ENCODE measurements at regions not wholly inside any gene's neighbourhood (a gene's known extent, or its start where the extent isn't known, plus 50 kb on each side); places are given as distances from the start of the nearest gene placed in this dataset.
"Not testable (repeated sequence)": the region's sequence is repeated elsewhere in the genome, so short reads cannot be mapped to it uniquely, and the experiment has no call there.

DNA sequence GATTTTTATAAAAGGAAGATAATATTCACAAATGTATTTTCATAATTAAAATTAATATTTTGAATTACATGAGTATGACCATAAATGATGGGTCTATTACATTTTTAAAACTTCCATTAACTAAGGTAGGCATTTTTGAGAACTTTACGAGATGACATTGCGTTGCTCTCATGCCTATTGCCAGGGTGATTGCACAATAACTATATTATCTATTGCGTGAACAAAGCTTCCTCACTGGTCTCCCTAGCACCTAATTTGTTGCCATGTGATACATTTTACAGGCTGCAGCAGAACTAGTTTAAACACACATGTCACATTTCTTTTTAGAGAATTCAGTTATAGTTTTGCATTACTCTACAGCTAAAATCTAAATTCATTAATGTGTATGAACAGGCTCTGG is 289.7 kb upstream of the GRID2 start:
- no peak for FAIRE-seq

DNA sequence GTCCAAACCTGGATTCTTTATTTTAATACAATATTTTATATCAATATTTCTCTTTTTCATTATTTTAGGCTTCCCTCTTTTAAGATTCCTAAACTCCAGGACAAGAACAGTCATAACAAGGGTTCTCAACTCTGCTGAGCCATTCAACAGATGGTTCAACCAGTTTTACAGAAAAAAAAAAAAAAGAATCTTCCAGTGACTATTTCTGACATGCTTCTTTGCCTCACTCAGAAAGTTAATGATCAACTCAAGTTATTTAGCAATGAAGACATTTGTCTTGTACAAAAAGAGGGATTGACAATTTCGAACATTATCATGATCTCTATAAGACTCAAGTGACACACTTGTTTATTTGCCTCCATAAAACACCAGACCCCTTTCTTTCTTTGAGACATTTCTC is 282.6 kb upstream of the GRID2 start:
- FAIRE-seq: no peak

DNA sequence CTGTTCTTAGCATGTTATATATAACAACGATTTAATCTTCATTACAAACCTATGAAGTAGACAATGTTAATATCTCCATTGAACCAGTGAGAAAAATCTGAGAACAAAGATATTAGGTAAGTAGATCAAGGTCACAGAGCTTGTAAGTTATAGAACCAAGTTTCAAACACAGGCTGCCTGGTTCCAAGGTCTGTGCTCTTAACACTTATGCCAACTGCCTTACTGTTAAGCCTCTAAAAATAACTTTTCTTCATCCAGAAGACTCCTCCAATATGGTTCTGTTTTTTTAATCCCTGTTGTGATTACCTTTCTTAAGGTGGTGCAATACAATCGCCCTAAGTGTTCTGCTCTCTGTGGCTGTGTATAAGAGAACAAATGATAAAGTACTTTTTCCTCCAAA is 282.0 kb upstream of the GRID2 start:
- no peak for FAIRE-seq

DNA sequence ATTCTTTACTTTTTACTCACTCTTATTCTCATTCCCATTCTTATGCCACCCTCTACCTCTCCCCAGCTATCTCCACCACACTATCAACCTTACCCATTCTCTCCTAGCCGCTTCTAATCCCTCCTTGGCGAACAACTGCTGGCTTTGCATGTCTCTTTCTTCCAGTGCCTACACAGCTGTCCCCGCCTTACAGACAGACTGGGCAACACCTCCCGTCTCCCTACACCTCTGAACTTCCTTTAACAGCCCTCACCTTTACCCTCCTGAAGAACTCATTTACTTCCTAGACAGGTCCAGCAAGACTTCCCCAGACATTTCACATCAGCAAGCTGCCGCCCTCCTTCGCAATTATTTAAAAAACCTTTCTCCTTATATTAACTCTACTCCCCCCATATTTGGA is 274.9 kb upstream of the GRID2 start:
- FAIRE-seq: not testable (repeated sequence)

DNA sequence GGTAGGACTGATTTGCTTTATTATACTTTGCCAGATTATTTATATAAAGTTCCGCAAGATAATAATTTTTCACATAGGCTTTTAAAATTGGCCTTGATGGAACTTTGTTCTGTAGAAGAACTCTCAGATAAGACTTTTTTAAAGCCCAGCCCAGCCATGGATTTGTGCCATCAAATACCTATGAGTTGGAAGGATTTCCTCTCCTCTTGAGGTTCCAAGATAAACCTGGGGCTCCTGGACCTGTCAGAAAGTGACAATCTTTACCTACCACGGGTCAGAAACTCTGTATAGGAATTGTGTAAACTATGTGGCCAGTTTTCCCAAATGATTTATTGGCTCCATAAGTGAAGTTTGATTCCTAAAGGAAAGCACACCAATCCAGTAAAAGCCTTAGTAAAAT is 271.9 kb upstream of the GRID2 start:
- no peak for FAIRE-seq

DNA sequence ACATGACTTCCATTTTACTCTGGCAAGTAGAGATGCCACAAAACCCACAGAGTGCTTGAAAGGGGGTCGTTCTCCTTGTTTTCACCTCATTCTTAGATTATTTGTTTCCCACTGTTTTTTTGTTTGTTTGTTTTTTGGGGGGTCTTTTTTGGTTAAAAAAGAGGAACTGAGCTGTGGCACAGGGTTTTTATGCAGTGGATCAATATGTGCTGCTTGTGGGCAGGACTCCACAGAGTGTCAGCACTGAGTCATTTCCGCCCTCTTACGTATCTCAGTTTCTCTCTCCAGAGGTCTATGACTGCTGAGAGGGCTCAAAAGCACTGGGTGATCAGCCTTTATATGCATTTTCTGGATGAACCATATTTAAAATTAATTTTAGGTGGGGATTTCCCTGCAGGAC is 268.1 kb upstream of the GRID2 start:
- no peak for FAIRE-seq

DNA sequence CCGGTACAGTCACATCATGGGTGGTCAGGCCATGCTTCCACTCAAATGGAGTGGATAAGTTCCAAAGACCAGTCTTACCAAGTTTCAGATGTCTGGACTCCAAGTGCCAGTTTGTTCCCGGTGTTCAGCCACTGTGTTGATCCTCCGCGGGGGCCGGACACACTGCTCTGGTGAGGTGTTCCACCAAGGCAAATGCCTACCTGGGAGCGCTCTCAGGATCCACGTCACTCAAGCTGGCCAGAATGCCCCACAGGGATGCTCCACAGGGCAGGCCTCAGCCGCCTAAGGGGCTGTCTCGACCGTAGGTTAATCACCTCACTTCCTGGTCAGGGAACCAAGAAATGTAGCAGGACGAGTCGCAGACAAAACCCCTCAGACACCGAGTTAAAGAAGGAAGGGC is 258.0 kb upstream of the GRID2 start:
- FAIRE-seq: no peak

DNA sequence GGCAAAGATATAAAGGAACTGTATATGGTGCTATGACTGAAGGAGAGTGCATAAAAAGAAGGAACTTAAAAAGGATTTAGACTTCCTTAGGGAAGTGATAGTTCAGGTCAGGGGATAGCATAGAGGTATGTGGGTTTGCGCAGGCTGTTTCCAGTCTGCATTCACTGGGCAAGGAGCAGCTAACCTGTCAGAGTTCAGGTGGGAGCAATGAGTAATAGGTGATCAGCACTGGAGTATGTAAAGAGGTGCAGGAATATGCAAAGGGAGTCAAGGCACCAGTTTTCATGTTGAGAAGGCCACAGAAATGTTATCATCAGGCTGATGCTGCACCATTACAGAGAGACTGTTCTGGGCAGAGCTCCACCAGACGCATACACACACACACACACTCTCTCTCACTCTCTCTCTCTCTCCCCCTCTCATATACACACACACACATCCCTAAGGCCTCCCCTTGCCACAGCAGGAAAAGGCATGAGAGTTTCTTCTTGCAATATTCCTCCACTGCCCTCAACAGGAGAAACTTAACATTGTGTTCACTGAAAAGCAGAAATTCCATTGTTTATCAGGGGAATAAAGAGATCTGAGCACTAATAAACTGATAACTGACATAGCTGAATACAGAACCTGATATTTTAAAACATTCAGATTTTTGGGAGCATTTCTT is 256.4 kb upstream of the GRID2 start:
- no peak for FAIRE-seq

DNA sequence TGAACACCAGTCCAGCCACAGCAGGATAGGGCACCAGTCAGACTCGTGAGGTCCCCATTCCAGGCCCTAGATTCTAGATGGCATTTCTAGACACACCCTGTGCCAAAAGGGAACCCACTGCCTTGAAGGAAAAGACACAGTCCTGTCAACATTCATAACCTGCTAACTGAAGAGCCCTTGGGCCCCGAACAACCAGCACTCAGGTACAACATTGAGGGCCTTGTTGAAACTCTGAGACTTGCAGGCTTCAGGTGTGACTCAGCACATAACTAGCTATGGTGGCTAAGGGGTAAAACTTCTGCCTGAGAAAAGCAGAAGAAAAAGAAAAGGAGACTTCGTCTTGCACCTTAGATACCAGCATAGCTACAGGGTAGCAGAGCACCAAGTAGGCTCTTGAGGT is 252.9 kb upstream of the GRID2 start:
- FAIRE-seq: no peak

DNA sequence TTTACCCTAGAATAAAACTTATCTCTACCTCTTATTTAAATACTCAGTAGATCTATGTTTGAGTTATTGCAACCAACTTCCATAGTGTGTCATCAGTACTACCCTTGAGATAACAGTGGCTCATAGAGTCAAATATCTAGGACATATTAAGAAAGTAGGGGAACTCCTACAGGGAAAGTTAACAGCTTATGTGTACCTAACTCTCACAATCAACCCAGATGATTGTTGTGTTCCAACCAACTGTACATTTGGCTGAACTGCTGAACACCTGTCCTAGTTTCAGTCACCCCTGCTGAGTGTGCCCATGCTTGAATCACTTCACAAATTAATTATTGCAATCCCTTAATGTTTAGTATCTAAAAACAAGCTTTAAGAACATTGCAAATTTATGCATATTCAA is 244.2 kb upstream of the GRID2 start:
- no peak for FAIRE-seq

DNA sequence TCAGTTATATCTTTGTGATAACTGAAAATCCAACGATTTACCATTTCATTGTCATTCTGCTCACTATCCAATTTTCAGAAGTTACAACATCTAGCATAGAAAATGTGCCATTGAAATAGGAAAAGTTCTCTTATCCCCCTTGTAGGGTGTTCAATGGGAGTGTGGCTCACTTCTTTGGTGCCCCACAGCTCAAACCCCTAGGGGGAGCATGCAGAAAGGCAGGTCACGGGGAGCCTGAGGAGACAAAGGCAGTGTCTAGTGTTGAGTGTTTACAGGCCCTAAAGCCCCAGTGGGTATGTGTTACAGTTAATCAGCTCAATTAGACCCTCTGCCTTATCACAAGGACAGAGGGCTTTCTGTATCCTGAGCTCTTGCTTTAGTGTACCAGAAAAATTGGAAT is 243.4 kb upstream of the GRID2 start:
- no peak for FAIRE-seq

DNA sequence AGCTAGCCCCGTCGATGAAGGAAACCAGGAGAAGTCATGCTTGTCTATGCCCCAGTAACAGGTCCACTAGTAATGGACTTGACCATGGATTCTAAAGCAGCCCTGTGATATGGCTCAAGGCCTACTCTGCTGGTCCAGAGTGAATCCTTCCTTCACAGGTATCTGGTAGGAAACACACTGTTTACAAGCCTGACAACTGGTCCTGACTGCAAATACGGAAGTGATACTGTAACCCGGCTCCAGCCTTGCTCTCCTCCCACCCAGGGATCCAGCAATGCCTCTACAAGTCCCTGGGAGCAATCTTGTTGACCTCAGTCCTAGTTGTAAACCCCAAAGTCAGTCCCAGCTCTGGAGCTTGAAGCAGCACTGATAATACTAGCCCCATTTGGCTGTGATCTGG is 239.2 kb upstream of the GRID2 start:
- no peak for FAIRE-seq

DNA sequence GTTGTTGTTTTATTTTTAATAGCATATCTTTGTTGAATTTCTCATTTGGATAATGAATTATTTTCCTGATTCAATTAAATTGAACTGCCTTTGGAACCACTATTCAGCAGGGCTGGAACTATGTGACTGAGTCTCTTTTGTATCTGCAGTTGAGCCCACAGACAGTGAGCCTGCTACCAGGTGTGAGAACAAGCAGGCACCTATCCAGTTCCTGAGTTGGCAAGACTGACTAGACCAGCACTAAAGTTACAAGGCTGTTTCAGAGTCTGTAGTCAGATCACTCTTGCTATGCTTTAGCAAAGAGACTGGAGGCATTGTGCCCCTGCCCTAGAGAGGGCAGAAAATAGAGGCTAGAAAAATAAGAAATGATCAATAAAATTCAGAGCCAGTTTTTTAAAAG is 237.3 kb upstream of the GRID2 start:
- no peak for FAIRE-seq

DNA sequence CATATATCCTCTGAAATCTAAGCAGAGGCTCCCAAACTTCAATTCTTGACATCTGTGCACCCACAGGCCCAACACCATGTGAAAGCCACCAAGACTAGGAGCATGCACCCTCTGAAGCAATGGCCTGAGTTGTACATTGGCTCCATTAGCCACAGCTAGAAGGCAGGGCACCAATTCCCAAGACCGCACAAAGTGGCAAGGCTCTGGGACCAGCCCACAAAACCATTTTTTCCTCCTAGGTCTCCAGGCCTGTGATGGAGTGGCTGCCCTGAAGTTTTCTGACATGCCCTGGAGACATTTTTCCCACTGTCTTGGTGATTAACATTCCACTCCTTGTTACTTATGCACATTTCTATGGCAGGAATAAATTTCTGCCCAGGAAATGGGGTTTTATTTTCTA is 232.2 kb upstream of the GRID2 start:
- no peak for FAIRE-seq

DNA sequence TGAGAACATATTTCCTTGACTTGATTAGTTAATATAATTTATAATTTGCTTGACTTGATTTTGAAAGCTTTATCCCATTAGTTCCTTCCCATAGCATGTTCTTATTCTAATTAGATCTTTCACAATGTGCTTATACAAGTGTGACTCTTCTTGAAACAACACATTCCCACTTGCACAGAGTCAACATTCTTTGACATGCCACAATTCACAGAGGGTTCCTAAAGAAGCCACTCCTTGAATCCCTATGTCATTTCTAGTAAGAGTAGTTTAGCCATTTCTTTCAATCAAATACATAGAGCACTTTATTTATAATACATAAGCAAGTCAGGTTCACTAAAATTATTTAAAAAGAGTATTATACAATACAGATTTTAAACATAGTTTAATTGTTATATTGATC is 228.9 kb upstream of the GRID2 start:
- no peak for FAIRE-seq

DNA sequence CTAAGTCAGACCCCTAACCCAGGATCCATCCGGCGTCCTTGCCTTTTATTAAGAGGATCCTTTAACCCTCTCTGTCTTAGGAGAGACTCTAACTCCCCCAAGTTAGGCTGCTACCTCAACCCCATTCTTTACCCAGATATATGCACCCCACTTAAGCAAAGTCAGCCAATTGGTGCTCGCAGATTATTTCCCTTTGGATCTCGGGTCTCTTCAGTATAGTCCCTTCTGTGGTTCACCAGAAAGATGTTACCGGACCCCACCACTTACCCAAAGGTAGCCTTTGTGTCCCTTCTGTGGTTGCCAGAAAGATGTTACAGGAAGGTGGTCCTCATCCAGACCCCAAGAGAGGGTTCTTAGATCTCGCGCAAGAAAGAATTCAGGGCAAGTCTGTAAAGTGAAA is 212.9 kb upstream of the GRID2 start:
- FAIRE-seq: no peak

DNA sequence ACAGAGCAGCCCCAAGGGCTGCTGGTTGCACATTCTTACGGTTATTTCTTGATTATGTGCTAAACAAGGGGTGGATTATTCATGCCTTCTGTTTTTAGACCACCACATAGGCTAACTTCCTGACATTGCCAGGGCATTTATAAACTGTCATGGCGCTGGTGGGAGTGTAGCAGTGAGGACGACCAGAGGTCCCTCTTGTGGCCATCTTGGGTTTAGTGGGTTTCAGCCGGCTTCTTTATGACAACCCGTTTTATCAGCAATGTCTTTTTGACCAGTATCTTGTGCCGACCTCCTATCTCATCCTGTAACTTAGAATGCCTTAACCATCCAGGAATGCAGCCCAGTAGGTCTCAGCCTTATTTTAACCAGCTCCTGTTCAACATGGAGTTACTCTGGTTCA is 212.4 kb upstream of the GRID2 start:
- no peak for FAIRE-seq

DNA sequence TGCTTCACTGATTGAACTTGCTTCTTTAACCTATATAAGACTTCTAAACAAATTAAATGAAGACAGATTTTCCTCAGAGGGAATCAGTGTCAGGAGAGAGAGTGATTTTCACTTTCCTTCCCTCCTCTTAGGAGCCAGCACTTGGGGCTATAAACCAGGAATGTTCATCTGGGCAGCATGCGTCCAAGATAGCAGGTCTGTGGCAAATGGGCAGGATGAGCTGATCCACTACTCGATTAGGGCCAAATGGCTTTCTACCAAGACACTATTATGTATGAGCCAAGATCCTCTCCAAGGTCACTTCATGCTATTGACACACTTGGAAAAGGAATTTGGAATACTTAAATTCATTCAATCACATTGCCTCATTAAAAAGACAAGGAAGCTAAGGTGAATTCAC is 203.9 kb upstream of the GRID2 start:
- FAIRE-seq: no peak

DNA sequence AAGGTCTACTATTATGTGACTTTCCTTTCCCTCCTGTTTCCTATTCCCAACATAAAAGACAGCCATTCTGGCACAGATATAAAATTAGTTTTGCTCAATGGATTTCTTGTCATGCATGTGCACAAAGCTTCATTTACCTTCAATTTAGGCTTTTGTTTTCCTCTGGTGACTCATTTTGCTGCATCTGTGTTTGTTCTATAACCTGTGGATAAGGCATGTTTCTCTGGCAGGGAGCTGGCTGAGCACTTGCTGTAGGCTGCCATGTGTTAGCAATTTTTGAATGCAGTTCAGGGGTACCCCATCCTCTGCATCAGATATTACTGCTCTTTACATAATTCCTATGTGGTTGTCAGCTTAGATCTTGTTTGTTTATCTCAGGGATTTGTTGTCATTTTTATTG is 202.8 kb upstream of the GRID2 start:
- FAIRE-seq: no peak

DNA sequence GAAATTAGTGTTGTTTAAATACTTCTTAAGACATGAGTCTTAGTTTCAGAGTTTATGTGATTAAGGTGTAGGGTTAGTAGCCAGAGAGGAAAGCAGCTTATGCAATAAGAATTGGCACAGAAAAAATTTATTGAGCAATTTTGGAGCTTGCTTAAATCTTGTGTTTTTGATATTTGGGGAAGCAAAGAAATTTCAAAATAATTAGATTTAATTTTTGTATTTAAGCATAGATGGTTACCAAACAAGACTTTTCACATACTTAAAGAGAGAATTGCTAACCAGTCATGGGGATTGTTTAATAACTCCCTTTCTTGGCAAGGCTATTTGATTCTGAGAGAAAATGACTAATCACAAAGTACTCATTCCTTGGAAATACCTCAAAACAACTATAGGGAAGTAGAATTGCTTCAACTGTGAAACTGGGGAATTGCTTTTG is 202.0 kb upstream of the GRID2 start:
- no peak for FAIRE-seq

DNA sequence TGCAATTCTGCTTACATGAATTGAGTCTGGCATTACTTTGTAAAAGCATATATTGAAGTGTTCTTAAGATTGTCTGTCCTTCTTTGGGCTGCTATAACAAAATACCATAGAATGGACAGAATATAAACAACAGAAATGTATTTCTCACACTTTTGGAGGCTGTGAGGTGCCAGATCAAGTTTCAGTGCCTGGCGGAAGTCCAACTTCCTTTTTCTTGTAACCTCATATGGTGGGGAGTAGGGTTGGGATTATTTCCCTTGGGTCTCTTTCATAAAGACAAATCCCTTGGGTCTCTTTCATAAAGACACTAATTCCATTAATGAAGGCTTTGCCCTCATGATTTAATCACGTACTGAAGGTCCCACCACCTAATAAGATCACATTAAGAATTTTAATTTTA is 199.3 kb upstream of the GRID2 start:
- FAIRE-seq: no peak

DNA sequence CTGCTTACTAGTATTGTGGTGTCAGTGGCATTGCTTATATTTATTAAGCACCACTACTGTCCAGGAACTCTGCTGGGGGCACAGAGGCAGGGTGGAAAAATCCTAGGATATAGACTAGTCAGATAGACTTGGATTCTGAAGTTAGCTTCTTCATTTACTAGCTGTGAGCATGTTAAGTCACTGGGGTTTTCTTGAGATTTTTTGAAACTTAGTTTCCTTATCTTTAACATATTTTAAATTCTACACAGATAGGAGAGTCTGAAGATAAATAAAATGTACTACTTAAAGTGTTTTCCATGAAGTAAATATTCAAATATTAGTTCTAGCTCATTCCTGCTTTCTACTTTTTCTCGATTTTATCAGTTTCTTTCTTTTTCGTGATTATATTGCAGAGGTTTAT is 196.9 kb upstream of the GRID2 start:
- FAIRE-seq: no peak

DNA sequence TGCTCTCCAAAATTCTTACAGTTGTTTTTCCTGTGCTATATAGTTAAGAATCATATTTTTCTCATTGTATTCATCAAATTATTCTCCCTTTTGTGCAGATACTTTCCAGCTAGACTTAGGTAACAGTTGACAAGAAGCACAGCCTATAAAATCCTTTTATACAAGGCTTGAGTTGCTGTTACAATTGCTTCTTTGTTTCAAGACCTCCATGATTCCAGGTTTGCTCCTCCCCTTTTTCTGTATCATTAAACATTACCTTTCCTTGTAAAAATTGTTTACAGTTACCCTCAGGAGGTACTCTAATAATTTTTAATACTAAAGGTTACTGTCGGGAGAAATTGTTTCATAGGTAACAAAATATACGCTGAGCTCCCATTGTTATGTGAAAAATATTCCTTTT is 192.3 kb upstream of the GRID2 start:
- FAIRE-seq: no peak

DNA sequence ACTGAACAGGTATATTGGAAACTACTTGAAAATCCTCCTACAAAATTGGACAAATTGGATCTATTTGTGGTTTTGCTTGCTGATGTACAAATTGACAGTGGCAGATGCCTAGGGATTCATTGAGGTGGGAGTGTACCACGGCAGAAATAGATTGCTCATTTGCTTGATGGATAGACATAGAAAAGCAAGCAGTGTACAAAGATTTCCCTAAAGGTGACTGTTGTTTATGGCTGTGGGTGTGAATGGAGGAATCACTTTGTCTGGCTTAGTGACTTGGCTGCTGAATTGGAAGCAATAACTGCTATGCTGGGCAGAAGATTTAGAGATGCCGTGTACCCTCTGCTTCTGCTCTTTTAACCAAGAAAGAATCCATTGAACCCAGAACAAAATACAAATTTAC is 191.0 kb upstream of the GRID2 start:
- FAIRE-seq: no peak

DNA sequence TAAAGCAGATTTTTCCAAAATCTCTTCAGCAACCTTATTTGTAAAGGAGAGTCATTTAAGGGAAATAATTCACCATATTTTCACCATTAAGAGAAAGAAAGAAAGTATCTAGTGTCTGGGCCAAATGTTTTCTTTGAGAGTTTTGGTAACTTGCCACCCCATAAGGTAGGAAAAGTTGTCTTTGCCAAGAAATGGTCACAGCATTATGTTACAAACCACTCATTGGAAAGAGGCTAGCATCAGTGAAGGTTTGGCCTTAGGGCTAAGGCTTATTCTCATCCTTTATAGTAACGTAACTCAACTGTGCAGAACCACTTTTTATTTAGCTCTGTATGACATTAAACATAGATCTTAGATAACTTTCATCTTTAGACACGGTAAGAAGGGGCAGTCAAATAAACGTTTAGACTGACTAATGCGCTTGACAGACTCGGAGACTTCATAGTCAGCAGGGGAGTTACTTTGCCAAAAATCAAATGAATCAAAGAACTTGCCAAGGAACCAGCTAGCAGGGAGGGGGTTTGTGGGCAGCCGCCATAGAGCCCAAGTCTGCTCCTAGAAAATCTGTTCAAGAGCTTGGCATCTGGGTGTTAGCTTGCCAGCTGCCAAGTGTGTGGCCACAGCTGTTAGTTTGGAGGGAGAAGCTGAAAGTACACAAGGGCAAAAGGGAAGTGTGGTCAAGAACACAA is 182.8 kb upstream of the GRID2 start:
- FAIRE-seq: no peak
